Fibroblast of pulmonary artery (primary cell): ENCODE measurements at regions not wholly inside any gene's neighbourhood (a gene's known extent, or its start where the extent isn't known, plus 50 kb on each side); places are given as distances from the start of the nearest gene placed in this dataset.

Experiments
- DNase-seq: peaks from one replicate; pipeline ENCODE4 v3.0.0-alpha.2; 2010; ENCODE audit warnings: low read depth
- H3K4me3 ChIP-seq: replicated peaks from 2 replicates; pipeline ENCODE4 v1.5.1; 2011; ENCODE audit warnings: low read depth, mild to moderate bottlenecking, control low read depth, low read length, moderate library complexity
- CTCF ChIP-seq: IDR thresholded peaks from 2 replicates; pipeline ENCODE4 v1.5.1; 2011; ENCODE audit warnings: mild to moderate bottlenecking, control low read depth, low read length, inconsistent platforms; ENCODE audit errors: missing control alignments

DNA sequence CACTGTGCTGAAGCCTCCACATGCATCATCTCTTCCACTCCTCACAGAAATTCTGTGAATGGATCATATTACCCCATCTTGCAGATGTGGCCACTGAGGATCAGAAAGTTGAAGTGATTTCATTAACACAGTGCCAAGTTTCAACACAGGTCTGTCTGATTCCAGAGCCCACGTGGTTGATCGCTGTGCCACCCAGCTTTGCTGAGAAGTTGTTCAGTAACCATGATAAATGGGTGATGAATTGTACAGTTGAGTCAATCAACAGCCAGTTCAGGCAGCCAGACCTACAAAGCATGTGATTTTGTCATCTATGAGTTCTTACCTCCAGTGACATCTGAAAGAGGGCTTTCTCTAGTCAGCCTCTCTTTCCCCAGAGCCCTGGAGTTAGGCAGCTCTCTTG, 61.8 kb upstream of the GRHL3 start:
- TF ChIP-seq CTCF: no peak
- no peak overlapping the region for H3K4me3 ChIP-seq
- no peak for DNase-seq

GRCh38 chr1:24256687-24257086, 62.5 kb upstream of the GRHL3 start:
- TF ChIP-seq CTCF: no peak
- no peak overlapping the region for H3K4me3 ChIP-seq
- no peak for DNase-seq

GRCh38 chr1:24255226-24255625, 63.9 kb upstream of the GRHL3 start:
- no peak for TF ChIP-seq CTCF
- H3K4me3 ChIP-seq: no peak overlapping the region
- DNase-seq: no peak

- DNase-seq: no peak
- no peak for TF ChIP-seq CTCF
These were observed 64.4 kb upstream of the GRHL3 start for GRCh38 chr1:24254783-24255182.

DNA sequence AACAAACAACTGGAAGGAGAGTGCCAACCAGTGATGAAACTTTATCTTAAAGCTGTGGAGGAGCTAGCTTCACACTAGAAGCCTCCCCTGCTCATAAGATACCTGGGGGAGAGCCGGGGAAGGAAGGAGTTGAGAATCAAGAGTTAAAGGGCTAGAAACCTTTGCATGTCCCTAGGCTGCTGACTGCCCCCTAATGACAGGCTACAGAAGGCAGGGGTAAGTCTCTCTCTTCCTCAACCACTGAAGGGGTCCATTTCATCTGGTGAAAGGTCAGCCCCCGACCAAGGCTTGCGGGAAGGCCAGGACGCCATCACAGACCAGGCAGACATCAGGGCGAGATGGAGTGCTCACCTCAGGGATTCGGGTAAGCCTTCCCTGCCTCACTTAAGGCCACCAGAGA, 65.6 kb upstream of the GRHL3 start:
- DNase-seq: no peak
- TF ChIP-seq CTCF: no peak
- H3K4me3 ChIP-seq: no peak overlapping the region

More at GRCh38 chr1:24254783-24255182, 64.4 kb upstream of the GRHL3 start:
- no peak overlapping the region for H3K4me3 ChIP-seq

GRCh38 chr1:24252185-24252780, 65.2 kb upstream of the IFNLR1 start:
- no peak for TF ChIP-seq CTCF
- DNase-seq: no peak
- no peak overlapping the region for H3K4me3 ChIP-seq

DNA sequence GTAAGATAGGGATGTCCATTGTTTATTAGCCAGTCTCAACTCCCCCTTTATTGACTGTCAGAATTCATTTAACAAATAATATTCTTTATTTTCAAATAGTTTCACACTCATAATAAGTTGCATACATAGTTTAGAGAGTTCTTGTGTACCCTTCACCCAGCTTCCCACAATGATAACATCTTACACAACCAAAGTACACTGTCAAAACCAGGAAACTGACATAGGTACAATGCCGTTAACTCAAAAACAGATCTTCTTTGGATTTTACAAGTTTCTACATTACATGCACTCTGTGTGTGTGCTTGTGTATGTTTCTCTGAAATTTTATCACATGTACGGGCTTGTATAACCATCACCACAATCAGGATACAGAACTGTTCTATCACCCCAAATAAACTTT, 64.4 kb upstream of the IFNLR1 start:
- no peak for TF ChIP-seq CTCF
- DNase-seq: no peak
- no peak overlapping the region for H3K4me3 ChIP-seq
